ENCODE measurements at regions not wholly inside any gene's neighbourhood (a gene's known extent, or its start where the extent isn't known, plus 50 kb on each side); places are given as distances from the start of the nearest gene placed in this dataset.

- no peak for TF ChIP-seq MCM5 (IDR thresholded peaks at IDR 0.05; ENCODE audit: low read depth)
- peak; percentile 1 for TF ChIP-seq KDM5B (IDR thresholded peaks at IDR 0.05; ENCODE audit: insufficient replicate concordance, low read depth, low read length)
- TF ChIP-seq ZNF592 (IDR thresholded peaks at IDR 0.05) = peak; percentile 65
- TF ChIP-seq SMARCE1 (IDR thresholded peaks at IDR 0.05) = peak; percentile 76
- TF ChIP-seq TRIM28 (IDR thresholded peaks at IDR 0.05) = no peak
- TF ChIP-seq FOXA3 (CRISPR knock-in tag; conservative IDR thresholded peaks at IDR 0.05 in 1 of 2, IDR thresholded peaks at IDR 0.05 in 1 of 2) = peak; percentile 80
- no peak for TF ChIP-seq ZNF121 (CRISPR knock-in tag; conservative IDR thresholded peaks at IDR 0.05)
- TF ChIP-seq PRPF4 (IDR thresholded peaks at IDR 0.05; ENCODE audit: insufficient read depth, low read depth, low read length, poor library complexity, severe bottlenecking) = no peak
- TF ChIP-seq, protein P1, sequence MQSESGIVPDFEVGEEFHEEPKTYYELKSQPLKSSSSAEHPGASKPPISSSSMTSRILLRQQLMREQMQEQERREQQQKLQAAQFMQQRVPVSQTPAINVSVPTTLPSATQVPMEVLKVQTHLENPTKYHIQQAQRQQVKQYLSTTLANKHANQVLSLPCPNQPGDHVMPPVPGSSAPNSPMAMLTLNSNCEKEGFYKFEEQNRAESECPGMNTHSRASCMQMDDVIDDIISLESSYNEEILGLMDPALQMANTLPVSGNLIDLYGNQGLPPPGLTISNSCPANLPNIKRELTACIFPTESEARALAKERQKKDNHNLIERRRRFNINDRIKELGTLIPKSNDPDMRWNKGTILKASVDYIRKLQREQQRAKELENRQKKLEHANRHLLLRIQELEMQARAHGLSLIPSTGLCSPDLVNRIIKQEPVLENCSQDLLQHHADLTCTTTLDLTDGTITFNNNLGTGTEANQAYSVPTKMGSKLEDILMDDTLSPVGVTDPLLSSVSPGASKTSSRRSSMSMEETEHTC (IDR thresholded peaks at IDR 0.05) = no peak
- TF ChIP-seq NFXL1 (CRISPR knock-in tag; IDR thresholded peaks at IDR 0.05) = no peak
- no peak for TF ChIP-seq ZNF695 (CRISPR knock-in tag; IDR thresholded peaks at IDR 0.05)
- TF ChIP-seq, protein P2, sequence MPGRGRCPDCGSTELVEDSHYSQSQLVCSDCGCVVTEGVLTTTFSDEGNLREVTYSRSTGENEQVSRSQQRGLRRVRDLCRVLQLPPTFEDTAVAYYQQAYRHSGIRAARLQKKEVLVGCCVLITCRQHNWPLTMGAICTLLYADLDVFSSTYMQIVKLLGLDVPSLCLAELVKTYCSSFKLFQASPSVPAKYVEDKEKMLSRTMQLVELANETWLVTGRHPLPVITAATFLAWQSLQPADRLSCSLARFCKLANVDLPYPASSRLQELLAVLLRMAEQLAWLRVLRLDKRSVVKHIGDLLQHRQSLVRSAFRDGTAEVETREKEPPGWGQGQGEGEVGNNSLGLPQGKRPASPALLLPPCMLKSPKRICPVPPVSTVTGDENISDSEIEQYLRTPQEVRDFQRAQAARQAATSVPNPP (IDR thresholded peaks at IDR 0.05; ENCODE audit: borderline replicate concordance, insufficient read depth, insufficient read length) = no peak
- no peak for TF ChIP-seq DIDO1 (tag; IDR thresholded peaks at IDR 0.05; ENCODE audit: low read depth)
- peak; percentile 89 for TF ChIP-seq NCOA1 (IDR thresholded peaks at IDR 0.05; ENCODE audit: low read depth)
- no peak for TF ChIP-seq HDGF (IDR thresholded peaks at IDR 0.05)
- TF ChIP-seq CSDE1 (IDR thresholded peaks at IDR 0.05) = no peak
- TF ChIP-seq GATAD2A (IDR thresholded peaks at IDR 0.05) = peak; percentile 12; the same call in 1 of the 2 replicates
- TF ChIP-seq STAT5B (CRISPR knock-in tag; IDR thresholded peaks at IDR 0.05) = no peak
- no peak for TF ChIP-seq KDM2B (CRISPR knock-in tag; IDR thresholded peaks at IDR 0.05)
- TF ChIP-seq ZNF41 (CRISPR knock-in tag; conservative IDR thresholded peaks at IDR 0.05) = no peak
- TF ChIP-seq ZNF197 (CRISPR knock-in tag; IDR thresholded peaks at IDR 0.05; ENCODE audit: low read depth) = no peak; the same call in 1 of the 2 replicates
- peak; percentile 64; the same call in 1 of the 2 replicates for TF ChIP-seq CTBP1 (IDR thresholded peaks at IDR 0.05; ENCODE audit: borderline replicate concordance)
Observed at GRCh38 chr20:22411627-22412450, 172.5 kb downstream of the FOXA2 start (continued).

Data from K562 (cell line).